GM12878 (cell line): ENCODE measurements at regions not wholly inside any gene's neighbourhood (a gene's known extent, or its start where the extent isn't known, plus 50 kb on each side); places are given as distances from the start of the nearest gene placed in this dataset.

ENCODE experiments used
- CREB1 ChIP-seq: IDR thresholded peaks from 2 replicates; pipeline ENCODE4 v1.6.1; 2012; ENCODE audit warnings: low read depth, mild to moderate bottlenecking, inconsistent platforms
- CTCF ChIP-seq, 3 experiments: IDR thresholded peaks in 2 of 3; conservative IDR thresholded peaks in 1 of 3; 2 replicates each; pipeline ENCODE4 v1.5.1; 2011; ENCODE audit warnings: low read depth in 3 of 3, low read length in 3 of 3, mild to moderate bottlenecking in 3 of 3, control low read depth in 2 of 3, moderate library complexity in 2 of 3, inconsistent platforms in 1 of 3, mixed read lengths in 1 of 3; ENCODE audit not compliant: control insufficient read depth in 2 of 3, insufficient read depth in 1 of 3; ENCODE audit errors: extremely low read depth in 1 of 3
- DPF2 ChIP-seq: fragments of 450-650 bp; IDR thresholded peaks from 2 replicates; pipeline ENCODE4 v1.6.1; 2017; ENCODE audit warnings: mild to moderate bottlenecking
- ESRRA ChIP-seq: IDR thresholded peaks from 2 replicates; pipeline ENCODE4 v1.6.1; 2012; ENCODE audit warnings: mild to moderate bottlenecking, low read length, improper control_type of control experiment
- MXI1 ChIP-seq: fragments of 150-350 bp; IDR thresholded peaks from 2 replicates; pipeline ENCODE4 v1.6.1; 2011; ENCODE audit warnings: low read depth, mild to moderate bottlenecking, inconsistent platforms, low read length, improper control_type of control experiment
- NFIC ChIP-seq: IDR thresholded peaks from 2 replicates; pipeline ENCODE4 v1.6.1; 2012; ENCODE audit warnings: low read depth, mild to moderate bottlenecking, inconsistent platforms, low read length, moderate library complexity
- PAX5 ChIP-seq: IDR thresholded peaks from 2 replicates; pipeline ENCODE4 v1.6.1; 2011; ENCODE audit warnings: low read depth, low read length, borderline replicate concordance
- POLR2A ChIP-seq: IDR thresholded peaks from 2 replicates; pipeline ENCODE4 v1.6.1; 2011; ENCODE audit warnings: low read depth, mild to moderate bottlenecking, low read length
- POLR2AphosphoS5 ChIP-seq: IDR thresholded peaks from 2 replicates; pipeline ENCODE4 v1.6.1; 2011; ENCODE audit warnings: mild to moderate bottlenecking, low read length, inconsistent platforms
- POU2F2 ChIP-seq: IDR thresholded peaks from 3 replicates; pipeline ENCODE4 v1.6.1; 2011; ENCODE audit warnings: low read depth, mild to moderate bottlenecking, low read length, borderline replicate concordance
- REST ChIP-seq: IDR thresholded peaks from 2 replicates; pipeline ENCODE4 v1.6.1; 2012; ENCODE audit warnings: mild to moderate bottlenecking, low read depth, low read length
- ZNF274 ChIP-seq: IDR thresholded peaks from one replicate; pipeline ENCODE4 v1.8.0; 2011; ENCODE audit not compliant: insufficient read length, insufficient read depth

GRCh38 chr19:32022044-32022640 lies 323.3 kb upstream of the ZNF507 start:
- TF ChIP-seq CTCF (IDR thresholded peaks at IDR 0.05 in 2 of 3, conservative IDR thresholded peaks at IDR 0.05 in 1 of 3; ENCODE audit: control insufficient read depth in 2 of 3, extremely low read depth in 1 of 3, insufficient read depth in 1 of 3, low read depth in 3 of 3, low read length in 3 of 3) (no peak), POU2F2 (no peak), ESRRA (no peak), NFIC (no peak), ZNF274 (no peak), DPF2 (no peak), MXI1 (no peak), POLR2A (no peak), POLR2AphosphoS5 (no peak), REST (no peak), CREB1 (no peak), PAX5 (no peak)
